T-helper 9 cell (primary cell): ENCODE measurements at regions not wholly inside any gene's neighbourhood (a gene's known extent, or its start where the extent isn't known, plus 50 kb on each side); places are given as distances from the start of the nearest gene placed in this dataset.
A peak's percentile ranks its signal among the peaks of the same experiment; 100 is the strongest.

ENCODE experiments used
- DNase-seq: peaks from one replicate; pipeline ENCODE4 v3.0.0-alpha.2; 2020

- DNase-seq: no peak
Measured at GRCh38 chr6:159099276-159099675, 54.5 kb upstream of the TAGAP start.

GRCh38 chr6:159098636-159099106 is 53.9 kb upstream of the TAGAP start:
- DNase-seq: peak; percentile 54

DNA sequence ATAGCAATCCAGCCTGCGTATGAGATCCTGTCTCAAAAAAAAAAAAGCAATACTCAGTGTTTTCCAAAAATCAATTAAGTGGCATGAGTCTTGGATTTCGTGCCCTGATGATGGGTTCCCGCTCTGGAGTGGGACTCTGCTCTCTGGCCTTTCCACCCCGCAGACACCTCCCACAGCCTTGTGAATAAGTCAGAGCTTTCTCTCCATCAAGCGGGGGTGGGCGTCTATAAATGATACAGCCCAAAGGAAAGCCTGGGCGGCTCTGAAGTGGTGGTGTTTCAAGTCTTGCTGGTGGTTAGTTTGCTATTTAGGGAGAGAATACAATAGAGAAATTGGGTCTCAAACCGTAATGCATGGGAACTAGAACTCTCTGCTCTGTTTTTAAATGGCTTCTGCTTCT is 52.5 kb upstream of the TAGAP start:
- no peak for DNase-seq

DNA sequence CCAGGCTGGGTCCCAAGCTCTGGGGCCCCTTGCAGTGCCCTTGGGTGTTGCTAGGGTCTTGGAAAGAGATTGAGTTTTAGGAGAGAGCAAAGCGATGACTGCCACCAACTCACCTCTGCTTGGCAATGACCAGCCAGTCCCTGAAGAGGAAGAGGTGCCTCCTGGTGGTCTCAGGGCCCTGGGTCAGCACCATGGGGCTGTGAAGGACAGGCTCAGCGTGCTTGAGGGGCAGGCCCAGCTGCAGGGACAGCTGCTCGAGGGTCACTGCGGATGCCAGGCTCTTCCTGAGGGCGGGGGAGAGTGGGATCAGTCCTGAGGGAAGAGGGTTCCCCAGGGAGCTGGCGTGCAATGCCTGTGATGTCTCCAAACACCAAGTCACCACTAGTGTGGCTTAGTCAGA is 50.8 kb upstream of the TAGAP start:
- DNase-seq: no peak

GRCh38 chr6:159094444-159095252 is 49.9 kb upstream of the TAGAP start:
- DNase-seq: no peak
